ENCODE measurements at regions not wholly inside any gene's neighbourhood (a gene's known extent, or its start where the extent isn't known, plus 50 kb on each side); places are given as distances from the start of the nearest gene placed in this dataset.

DNA sequence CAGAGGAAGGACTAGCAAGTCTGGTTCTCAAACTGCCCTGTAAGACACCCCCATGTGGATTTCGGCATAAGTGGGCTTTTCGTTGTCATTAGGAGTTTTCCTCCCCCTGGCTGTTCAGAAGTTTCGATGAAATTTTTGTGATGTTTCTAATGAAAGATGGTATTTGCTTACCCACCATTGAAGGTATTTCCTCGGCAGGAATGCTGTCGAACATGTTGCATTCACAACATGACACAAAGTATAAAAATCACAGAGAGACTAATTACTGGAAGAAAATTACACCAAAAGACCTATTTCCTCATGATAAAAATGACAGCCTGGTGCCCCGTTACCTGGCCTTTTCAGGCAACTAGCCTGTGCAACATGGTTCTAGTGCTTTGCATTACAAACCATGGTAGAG lies 144.9 kb downstream of the TXNL1 start:
- DNase-seq = no peak
- H3K27ac ChIP-seq = no peak overlapping the region
- H3K36me3 ChIP-seq = no peaks in the 10 kb centered on the region
- H3K4me3 ChIP-seq = no peak overlapping the region
- 86 to 88% methylated on average over 6 of the region's 6 CpGs for WGBS, 2 donors
- no peak for ATAC-seq (ENCODE audit: low FRiP score in 2 of 2)
- TF ChIP-seq POLR2A (IDR thresholded peaks at IDR 0.05) = no peak
- no peak for TF ChIP-seq EP300 (IDR thresholded peaks at IDR 0.05)
- no peak for TF ChIP-seq POLR2AphosphoS5 (IDR thresholded peaks at IDR 0.05)
- no peak for TF ChIP-seq CTCF (IDR thresholded peaks at IDR 0.05)
- no peaks in the 10 kb centered on the region for H3K9me3 ChIP-seq
- no peaks in the 10 kb centered on the region for H3K27me3 ChIP-seq
- no peaks in the 10 kb centered on the region for H3K4me1 ChIP-seq

DNA sequence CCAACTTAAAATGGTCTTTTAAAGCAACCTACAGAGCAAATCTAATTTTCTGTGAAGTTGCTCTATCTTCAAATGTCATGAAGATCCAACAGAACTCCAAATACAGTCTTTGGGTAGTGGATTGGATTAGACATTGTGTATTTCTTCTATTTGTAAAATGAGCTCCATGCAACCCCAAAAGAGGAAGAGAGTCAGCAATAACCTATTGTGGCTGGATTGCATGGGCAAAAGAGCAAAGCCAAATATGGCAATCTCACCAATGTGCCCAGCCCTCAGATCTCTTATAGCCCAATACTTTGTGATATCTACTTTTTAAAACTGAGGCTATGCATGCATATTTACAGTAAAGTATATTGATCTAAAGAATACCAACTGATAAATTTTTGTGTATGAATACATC lies 146.3 kb downstream of the TXNL1 start:
- no peak overlapping the region for H3K4me3 ChIP-seq
- H3K36me3 ChIP-seq = no peaks in the 10 kb centered on the region
- no peak for TF ChIP-seq POLR2AphosphoS5 (IDR thresholded peaks at IDR 0.05)
- no peak for TF ChIP-seq CTCF (IDR thresholded peaks at IDR 0.05)
- TF ChIP-seq EP300 (IDR thresholded peaks at IDR 0.05) = no peak
- no peak for TF ChIP-seq POLR2A (IDR thresholded peaks at IDR 0.05)
- DNase-seq (no peak), ATAC-seq (ENCODE audit: low FRiP score in 2 of 2) (no peak)
- no peak overlapping the region for H3K27ac ChIP-seq
- no peaks in the 10 kb centered on the region for H3K27me3 ChIP-seq
- no peaks in the 10 kb centered on the region for H3K9me3 ChIP-seq
- no peaks in the 10 kb centered on the region for H3K4me1 ChIP-seq

- no peaks in the 10 kb centered on the region for H3K36me3 ChIP-seq
- TF ChIP-seq EP300 (IDR thresholded peaks at IDR 0.05) (no peak), POLR2A (IDR thresholded peaks at IDR 0.05) (no peak), POLR2AphosphoS5 (IDR thresholded peaks at IDR 0.05) (no peak), CTCF (IDR thresholded peaks at IDR 0.05) (no peak)
- WGBS, 2 donors = 87 to 89% methylated on average over 4 of the region's 4 CpGs
- H3K9me3 ChIP-seq = no peaks in the 10 kb centered on the region
- ATAC-seq (ENCODE audit: low FRiP score in 2 of 2) (no peak), DNase-seq (no peak)
- H3K27ac ChIP-seq = no peak overlapping the region
- no peaks in the 10 kb centered on the region for H3K27me3 ChIP-seq
- H3K4me1 ChIP-seq = no peaks in the 10 kb centered on the region
- no peak overlapping the region for H3K4me3 ChIP-seq
These were observed 147.4 kb downstream of the TXNL1 start for GRCh38 chr18:56490942-56491341.

- Histone ChIP-seq H3K4me3 (no peak overlapping the region), H3K27ac (no peak overlapping the region), H3K36me3 (no peaks in the 10 kb centered on the region), H3K27me3 (no peaks in the 10 kb centered on the region), H3K9me3 (no peaks in the 10 kb centered on the region), H3K4me1 (no peaks in the 10 kb centered on the region)
- ATAC-seq (ENCODE audit: low FRiP score in 2 of 2) (no peak), DNase-seq (peak in 1 of 2 donors; percentile 24)
- TF ChIP-seq POLR2AphosphoS5 (IDR thresholded peaks at IDR 0.05) = no peak
- TF ChIP-seq POLR2A (IDR thresholded peaks at IDR 0.05) = no peak
- no peak for TF ChIP-seq CTCF (IDR thresholded peaks at IDR 0.05)
- TF ChIP-seq EP300 (IDR thresholded peaks at IDR 0.05) = no peak
- 71 to 83% methylated on average over 4 to 5 of the region's 5 CpGs for WGBS, 2 donors
These were observed 148.5 kb downstream of the TXNL1 start for GRCh38 chr18:56489893-56490292.

DNA sequence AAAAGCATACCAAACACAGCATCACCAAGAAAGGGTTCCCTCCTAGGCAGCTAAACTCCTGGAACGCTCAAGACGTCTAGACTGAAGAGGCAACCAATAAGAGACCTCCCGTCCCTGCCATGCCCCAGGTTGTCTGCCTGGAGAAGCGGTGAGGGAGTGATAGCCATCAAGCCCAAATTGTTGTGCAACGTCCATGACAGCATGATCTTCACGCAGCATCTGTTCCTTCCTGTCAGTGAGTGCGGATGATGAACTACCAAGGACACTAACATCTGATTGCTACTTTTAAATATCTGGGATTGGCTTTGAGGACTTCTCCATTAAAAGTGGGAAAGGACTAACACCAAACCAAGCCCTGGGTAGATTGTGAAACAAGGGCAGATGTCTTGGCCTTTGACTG lies 149.7 kb downstream of the TXNL1 start:
- H3K36me3 ChIP-seq = no peaks in the 10 kb centered on the region
- no peak overlapping the region for H3K27ac ChIP-seq
- no peaks in the 10 kb centered on the region for H3K9me3 ChIP-seq
- no peak overlapping the region for H3K4me3 ChIP-seq
- 80 to 84% methylated on average over 7 of the region's 7 CpGs for WGBS, 2 donors
- no peak for TF ChIP-seq POLR2AphosphoS5 (IDR thresholded peaks at IDR 0.05)
- no peak for TF ChIP-seq EP300 (IDR thresholded peaks at IDR 0.05)
- no peak for TF ChIP-seq CTCF (IDR thresholded peaks at IDR 0.05)
- TF ChIP-seq POLR2A (IDR thresholded peaks at IDR 0.05) = no peak
- ATAC-seq (ENCODE audit: low FRiP score in 2 of 2) = no peak
- H3K27me3 ChIP-seq = no peaks in the 10 kb centered on the region
- DNase-seq = no peak
- H3K4me1 ChIP-seq = no peaks in the 10 kb centered on the region
